WTC11 (cell line): ENCODE measurements at regions not wholly inside any gene's neighbourhood (a gene's known extent, or its start where the extent isn't known, plus 50 kb on each side); places are given as distances from the start of the nearest gene placed in this dataset.

Experiments used
- ATAC-seq: fragments of 200-7000 bp; cut with Tn5 transposase; 2 replicates; pipeline ENCODE4 v1.10.0; 2021; ENCODE audit warnings: mild to moderate bottlenecking, moderate library complexity
- CTCF ChIA-PET: fragments of 300-600 bp; sonication (Branson Sonifier 250); formaldehyde crosslinking; loops from one replicate; lab custom pipeline; 2021; ENCODE audit warnings: antibody characterized with exemption; lab: Charles Lee
- POLR2A ChIA-PET: fragments of 350-600 bp; sonication (Branson Sonifier 250); formaldehyde crosslinking; loops from one replicate; lab custom pipeline; 2021; ENCODE audit warnings: antibody characterized with exemption; lab: Charles Lee
- DNase-seq: peaks from one replicate; pipeline ENCODE4 v3.0.0; 2021; ENCODE audit warnings: low spot score
- H3K27ac Mint-ChIP-seq: 2 replicates; pipeline ENCODE4 v1.8.0; 2021; ENCODE audit warnings: mixed read lengths
- H3K27me3 Mint-ChIP-seq: 2 replicates; pipeline ENCODE4 v1.8.0; 2021; ENCODE audit warnings: low read depth, mild to moderate bottlenecking, moderate library complexity, mixed read lengths
- H3K36me3 Mint-ChIP-seq: 2 replicates; pipeline ENCODE4 v1.8.0; 2021; ENCODE audit warnings: mixed read lengths
- H3K4me1 Mint-ChIP-seq: 2 replicates; pipeline ENCODE4 v1.8.0; 2022; ENCODE audit warnings: mixed read lengths
- H3K4me3 Mint-ChIP-seq: 2 replicates; pipeline ENCODE4 v1.8.0; 2021; ENCODE audit warnings: mild to moderate bottlenecking, moderate library complexity, mixed read lengths
- H3K9me3 Mint-ChIP-seq: 2 replicates; pipeline ENCODE4 v1.8.0; 2021; ENCODE audit warnings: mixed read lengths
- CREB1 ChIP-seq: sonication (generic); formaldehyde crosslinking; IDR thresholded peaks from 2 replicates; pipeline ENCODE4 v1.8.0; 2023; ENCODE audit warnings: mild to moderate bottlenecking, missing genetic modification reagents
- EMX1 ChIP-seq: fragments of 250-450 bp; sonication (Bioruptor Pico); IDR thresholded peaks from 2 replicates; pipeline ENCODE4 v1.8.0; 2021; ENCODE audit warnings: mild to moderate bottlenecking
- FOXJ3 ChIP-seq: sonication (generic); formaldehyde crosslinking; IDR thresholded peaks from 2 replicates; pipeline ENCODE4 v1.9.0; 2021; ENCODE audit warnings: missing genetic modification reagents, mild to moderate bottlenecking, borderline replicate concordance
- GABPB1 ChIP-seq: sonication (generic); formaldehyde crosslinking; IDR thresholded peaks from 2 replicates; pipeline ENCODE4 v1.8.1; 2023; ENCODE audit warnings: mild to moderate bottlenecking, missing genetic modification reagents
- PRRX2 ChIP-seq: fragments of 250-450 bp; sonication (Bioruptor Pico); IDR thresholded peaks from 2 replicates; pipeline ENCODE4 v1.8.0; 2021; ENCODE audit warnings: mild to moderate bottlenecking
- RELA ChIP-seq: sonication (generic); formaldehyde crosslinking; IDR thresholded peaks from 2 replicates; pipeline ENCODE4 v1.8.1; 2022; ENCODE audit warnings: missing genetic modification reagents, mild to moderate bottlenecking, borderline replicate concordance
- TCF7 ChIP-seq: sonication (generic); formaldehyde crosslinking; IDR thresholded peaks from 2 replicates; pipeline ENCODE4 v1.8.0; 2022; ENCODE audit warnings: mild to moderate bottlenecking, low read depth, missing genetic modification reagents, moderate library complexity
- TEAD4 ChIP-seq: sonication (generic); formaldehyde crosslinking; IDR thresholded peaks from 2 replicates; pipeline ENCODE4 v1.8.0; 2022; ENCODE audit warnings: mild to moderate bottlenecking, missing genetic modification reagents
- TP53 ChIP-seq: sonication (generic); formaldehyde crosslinking; IDR thresholded peaks from 2 replicates; pipeline ENCODE4 v1.8.1; 2023; ENCODE audit warnings: mild to moderate bottlenecking, missing genetic modification reagents
- ZNF423 ChIP-seq: fragments of 250-450 bp; sonication (Bioruptor Pico); IDR thresholded peaks from 2 replicates; pipeline ENCODE4 v2.1.2; 2022; ENCODE audit warnings: mild to moderate bottlenecking, moderate library complexity
- TF ChIP-seq, protein P1 (sequence below): fragments of 250-450 bp; sonication (Bioruptor Pico); IDR thresholded peaks from 2 replicates; pipeline ENCODE4 v1.9.0; 2021; ENCODE audit warnings: moderate library complexity, mild to moderate bottlenecking, inconsistent platforms, borderline replicate concordance
- TF ChIP-seq, protein P2 (sequence below): sonication (generic); formaldehyde crosslinking; IDR thresholded peaks from 2 replicates; pipeline ENCODE4 v1.8.0; 2023; ENCODE audit warnings: missing genetic modification reagents, mild to moderate bottlenecking, borderline replicate concordance
- TF ChIP-seq, protein P3 (sequence below): sonication (generic); formaldehyde crosslinking; IDR thresholded peaks from 2 replicates; pipeline ENCODE4 v1.8.1; 2023; ENCODE audit warnings: mild to moderate bottlenecking, missing genetic modification reagents, moderate library complexity
- TF ChIP-seq, protein P4 (sequence below): fragments of 250-450 bp; sonication (Bioruptor Pico); IDR thresholded peaks from 2 replicates; pipeline ENCODE4 v1.9.0; 2021; ENCODE audit warnings: mild to moderate bottlenecking, borderline replicate concordance
- TF ChIP-seq, protein P5 (sequence below): sonication (generic); formaldehyde crosslinking; IDR thresholded peaks from 2 replicates; pipeline ENCODE4 v1.8.1; 2022; ENCODE audit warnings: low read depth, missing genetic modification reagents, borderline replicate concordance
- TF ChIP-seq, protein P6 (sequence below): fragments of 250-450 bp; sonication (Bioruptor Pico); IDR thresholded peaks from 2 replicates; pipeline ENCODE4 v2.1.2; 2022; ENCODE audit warnings: mild to moderate bottlenecking, moderate library complexity

DNA sequence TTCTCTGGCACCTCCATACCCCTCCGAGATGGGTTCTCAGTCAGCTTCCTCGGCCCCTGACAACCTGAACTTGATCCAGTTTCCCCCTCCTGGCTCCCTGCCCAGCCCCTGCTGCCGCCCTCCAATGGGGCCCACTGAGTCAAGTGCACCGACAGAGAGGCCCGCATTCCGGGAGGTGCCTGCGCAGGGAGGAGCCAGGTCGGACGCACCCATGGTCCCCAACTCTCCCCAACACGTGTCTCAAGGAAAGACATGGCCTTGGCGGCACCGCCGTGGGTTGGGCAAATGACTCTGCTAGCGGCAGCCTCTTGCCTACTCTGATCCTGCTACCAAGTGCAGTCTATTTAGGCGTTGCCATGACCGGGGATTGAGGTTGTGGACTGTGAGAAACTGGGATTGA, 275.3 kb downstream of the SNX13 start:
- DNase-seq, result no peak
- Mint-ChIP-seq H3K4me1 (peaks cover 20% of the 10 kb centered on the region), H3K27me3 (no peaks in the 10 kb centered on the region), H3K27ac (no peak overlapping the region), H3K9me3 (0 out of 2 replicates have a peak, but pooled peaks cover 7% of the 10 kb centered on the region), H3K36me3 (no peaks in the 10 kb centered on the region), H3K4me3 (no peak overlapping the region)
- peak; percentile 15 for ATAC-seq
- ChIA-PET POLR2A (no interaction called here), CTCF (no interaction called here)
- TF ChIP-seq ZNF423 (CRISPR knock-in tag) (no peak), TEAD4 (no peak), TP53 (no peak), TCF7 (CRISPR knock-in tag) (no peak), GABPB1 (CRISPR knock-in tag) (no peak), FOXJ3 (CRISPR knock-in tag) (no peak)
- TF ChIP-seq, protein P1, sequence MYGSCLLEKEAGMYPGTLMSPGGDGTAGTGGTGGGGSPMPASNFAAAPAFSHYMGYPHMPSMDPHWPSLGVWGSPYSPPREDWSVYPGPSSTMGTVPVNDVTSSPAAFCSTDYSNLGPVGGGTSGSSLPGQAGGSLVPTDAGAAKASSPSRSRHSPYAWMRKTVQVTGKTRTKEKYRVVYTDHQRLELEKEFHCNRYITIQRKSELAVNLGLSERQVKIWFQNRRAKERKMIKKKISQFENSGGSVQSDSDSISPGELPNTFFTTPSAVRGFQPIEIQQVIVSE (CRISPR knock-in tag), result no peak
- TF ChIP-seq, protein P2, sequence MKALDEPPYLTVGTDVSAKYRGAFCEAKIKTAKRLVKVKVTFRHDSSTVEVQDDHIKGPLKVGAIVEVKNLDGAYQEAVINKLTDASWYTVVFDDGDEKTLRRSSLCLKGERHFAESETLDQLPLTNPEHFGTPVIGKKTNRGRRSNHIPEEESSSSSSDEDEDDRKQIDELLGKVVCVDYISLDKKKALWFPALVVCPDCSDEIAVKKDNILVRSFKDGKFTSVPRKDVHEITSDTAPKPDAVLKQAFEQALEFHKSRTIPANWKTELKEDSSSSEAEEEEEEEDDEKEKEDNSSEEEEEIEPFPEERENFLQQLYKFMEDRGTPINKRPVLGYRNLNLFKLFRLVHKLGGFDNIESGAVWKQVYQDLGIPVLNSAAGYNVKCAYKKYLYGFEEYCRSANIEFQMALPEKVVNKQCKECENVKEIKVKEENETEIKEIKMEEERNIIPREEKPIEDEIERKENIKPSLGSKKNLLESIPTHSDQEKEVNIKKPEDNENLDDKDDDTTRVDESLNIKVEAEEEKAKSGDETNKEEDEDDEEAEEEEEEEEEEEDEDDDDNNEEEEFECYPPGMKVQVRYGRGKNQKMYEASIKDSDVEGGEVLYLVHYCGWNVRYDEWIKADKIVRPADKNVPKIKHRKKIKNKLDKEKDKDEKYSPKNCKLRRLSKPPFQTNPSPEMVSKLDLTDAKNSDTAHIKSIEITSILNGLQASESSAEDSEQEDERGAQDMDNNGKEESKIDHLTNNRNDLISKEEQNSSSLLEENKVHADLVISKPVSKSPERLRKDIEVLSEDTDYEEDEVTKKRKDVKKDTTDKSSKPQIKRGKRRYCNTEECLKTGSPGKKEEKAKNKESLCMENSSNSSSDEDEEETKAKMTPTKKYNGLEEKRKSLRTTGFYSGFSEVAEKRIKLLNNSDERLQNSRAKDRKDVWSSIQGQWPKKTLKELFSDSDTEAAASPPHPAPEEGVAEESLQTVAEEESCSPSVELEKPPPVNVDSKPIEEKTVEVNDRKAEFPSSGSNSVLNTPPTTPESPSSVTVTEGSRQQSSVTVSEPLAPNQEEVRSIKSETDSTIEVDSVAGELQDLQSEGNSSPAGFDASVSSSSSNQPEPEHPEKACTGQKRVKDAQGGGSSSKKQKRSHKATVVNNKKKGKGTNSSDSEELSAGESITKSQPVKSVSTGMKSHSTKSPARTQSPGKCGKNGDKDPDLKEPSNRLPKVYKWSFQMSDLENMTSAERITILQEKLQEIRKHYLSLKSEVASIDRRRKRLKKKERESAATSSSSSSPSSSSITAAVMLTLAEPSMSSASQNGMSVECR (CRISPR knock-in tag), result no peak
- TF ChIP-seq, protein P3, sequence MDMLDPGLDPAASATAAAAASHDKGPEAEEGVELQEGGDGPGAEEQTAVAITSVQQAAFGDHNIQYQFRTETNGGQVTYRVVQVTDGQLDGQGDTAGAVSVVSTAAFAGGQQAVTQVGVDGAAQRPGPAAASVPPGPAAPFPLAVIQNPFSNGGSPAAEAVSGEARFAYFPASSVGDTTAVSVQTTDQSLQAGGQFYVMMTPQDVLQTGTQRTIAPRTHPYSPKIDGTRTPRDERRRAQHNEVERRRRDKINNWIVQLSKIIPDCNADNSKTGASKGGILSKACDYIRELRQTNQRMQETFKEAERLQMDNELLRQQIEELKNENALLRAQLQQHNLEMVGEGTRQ (CRISPR knock-in tag), result no peak
- TF ChIP-seq, protein P4, sequence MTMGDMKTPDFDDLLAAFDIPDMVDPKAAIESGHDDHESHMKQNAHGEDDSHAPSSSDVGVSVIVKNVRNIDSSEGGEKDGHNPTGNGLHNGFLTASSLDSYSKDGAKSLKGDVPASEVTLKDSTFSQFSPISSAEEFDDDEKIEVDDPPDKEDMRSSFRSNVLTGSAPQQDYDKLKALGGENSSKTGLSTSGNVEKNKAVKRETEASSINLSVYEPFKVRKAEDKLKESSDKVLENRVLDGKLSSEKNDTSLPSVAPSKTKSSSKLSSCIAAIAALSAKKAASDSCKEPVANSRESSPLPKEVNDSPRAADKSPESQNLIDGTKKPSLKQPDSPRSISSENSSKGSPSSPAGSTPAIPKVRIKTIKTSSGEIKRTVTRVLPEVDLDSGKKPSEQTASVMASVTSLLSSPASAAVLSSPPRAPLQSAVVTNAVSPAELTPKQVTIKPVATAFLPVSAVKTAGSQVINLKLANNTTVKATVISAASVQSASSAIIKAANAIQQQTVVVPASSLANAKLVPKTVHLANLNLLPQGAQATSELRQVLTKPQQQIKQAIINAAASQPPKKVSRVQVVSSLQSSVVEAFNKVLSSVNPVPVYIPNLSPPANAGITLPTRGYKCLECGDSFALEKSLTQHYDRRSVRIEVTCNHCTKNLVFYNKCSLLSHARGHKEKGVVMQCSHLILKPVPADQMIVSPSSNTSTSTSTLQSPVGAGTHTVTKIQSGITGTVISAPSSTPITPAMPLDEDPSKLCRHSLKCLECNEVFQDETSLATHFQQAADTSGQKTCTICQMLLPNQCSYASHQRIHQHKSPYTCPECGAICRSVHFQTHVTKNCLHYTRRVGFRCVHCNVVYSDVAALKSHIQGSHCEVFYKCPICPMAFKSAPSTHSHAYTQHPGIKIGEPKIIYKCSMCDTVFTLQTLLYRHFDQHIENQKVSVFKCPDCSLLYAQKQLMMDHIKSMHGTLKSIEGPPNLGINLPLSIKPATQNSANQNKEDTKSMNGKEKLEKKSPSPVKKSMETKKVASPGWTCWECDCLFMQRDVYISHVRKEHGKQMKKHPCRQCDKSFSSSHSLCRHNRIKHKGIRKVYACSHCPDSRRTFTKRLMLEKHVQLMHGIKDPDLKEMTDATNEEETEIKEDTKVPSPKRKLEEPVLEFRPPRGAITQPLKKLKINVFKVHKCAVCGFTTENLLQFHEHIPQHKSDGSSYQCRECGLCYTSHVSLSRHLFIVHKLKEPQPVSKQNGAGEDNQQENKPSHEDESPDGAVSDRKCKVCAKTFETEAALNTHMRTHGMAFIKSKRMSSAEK (CRISPR knock-in tag), result no peak

DNA sequence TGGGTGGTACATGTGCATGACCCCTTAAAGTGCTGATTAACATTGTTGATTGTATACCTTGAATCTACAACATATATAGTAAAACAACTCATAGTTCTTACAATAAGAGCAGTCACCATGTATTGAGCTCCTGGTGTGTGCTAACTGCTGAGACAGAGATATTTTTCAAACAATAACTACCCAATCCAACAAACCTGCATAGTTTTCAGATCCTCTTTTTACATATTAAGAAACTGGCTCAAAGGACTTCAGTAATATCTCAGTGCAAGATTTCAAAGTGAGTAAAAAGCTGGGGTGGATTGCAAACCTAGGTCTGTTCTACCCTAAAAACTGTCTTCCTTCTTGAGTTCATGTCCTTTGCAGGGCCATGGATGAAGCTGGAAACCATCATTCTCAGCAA, 272.2 kb downstream of the SNX13 start:
- no peak overlapping the region for H3K4me3 Mint-ChIP-seq
- ATAC-seq (no peak), DNase-seq (no peak)
- H3K4me1 Mint-ChIP-seq, result peaks cover 10% of the 10 kb centered on the region
- no peaks in the 10 kb centered on the region for H3K9me3 Mint-ChIP-seq
- H3K27ac Mint-ChIP-seq, result no peak overlapping the region
- POLR2A ChIA-PET, result no interaction called here
- H3K27me3 Mint-ChIP-seq, result no peaks in the 10 kb centered on the region
- CTCF ChIA-PET, result interaction anchor here (1.8 kb wide), 1 partner anchor 12 kb away, joined by 7 read pairs; no protein-coding TSS in a partner anchor
- no peaks in the 10 kb centered on the region for H3K36me3 Mint-ChIP-seq
- TF ChIP-seq RELA (CRISPR knock-in tag), result no peak
- TF ChIP-seq, protein P5, sequence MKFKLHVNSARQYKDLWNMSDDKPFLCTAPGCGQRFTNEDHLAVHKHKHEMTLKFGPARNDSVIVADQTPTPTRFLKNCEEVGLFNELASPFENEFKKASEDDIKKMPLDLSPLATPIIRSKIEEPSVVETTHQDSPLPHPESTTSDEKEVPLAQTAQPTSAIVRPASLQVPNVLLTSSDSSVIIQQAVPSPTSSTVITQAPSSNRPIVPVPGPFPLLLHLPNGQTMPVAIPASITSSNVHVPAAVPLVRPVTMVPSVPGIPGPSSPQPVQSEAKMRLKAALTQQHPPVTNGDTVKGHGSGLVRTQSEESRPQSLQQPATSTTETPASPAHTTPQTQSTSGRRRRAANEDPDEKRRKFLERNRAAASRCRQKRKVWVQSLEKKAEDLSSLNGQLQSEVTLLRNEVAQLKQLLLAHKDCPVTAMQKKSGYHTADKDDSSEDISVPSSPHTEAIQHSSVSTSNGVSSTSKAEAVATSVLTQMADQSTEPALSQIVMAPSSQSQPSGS (CRISPR knock-in tag), result no peak
- TF ChIP-seq, protein P6, sequence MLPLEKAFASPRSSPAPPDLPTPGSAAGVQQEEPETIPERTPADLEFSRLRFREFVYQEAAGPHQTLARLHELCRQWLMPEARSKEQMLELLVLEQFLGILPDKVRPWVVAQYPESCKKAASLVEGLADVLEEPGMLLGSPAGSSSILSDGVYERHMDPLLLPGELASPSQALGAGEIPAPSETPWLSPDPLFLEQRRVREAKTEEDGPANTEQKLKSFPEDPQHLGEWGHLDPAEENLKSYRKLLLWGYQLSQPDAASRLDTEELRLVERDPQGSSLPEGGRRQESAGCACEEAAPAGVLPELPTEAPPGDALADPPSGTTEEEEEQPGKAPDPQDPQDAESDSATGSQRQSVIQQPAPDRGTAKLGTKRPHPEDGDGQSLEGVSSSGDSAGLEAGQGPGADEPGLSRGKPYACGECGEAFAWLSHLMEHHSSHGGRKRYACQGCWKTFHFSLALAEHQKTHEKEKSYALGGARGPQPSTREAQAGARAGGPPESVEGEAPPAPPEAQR, result no peak
- TF ChIP-seq EMX1 (CRISPR knock-in tag), result no peak
- no peak for TF ChIP-seq CREB1 (CRISPR knock-in tag)
- TF ChIP-seq, protein P2 (CRISPR knock-in tag), result no peak
- TF ChIP-seq PRRX2 (CRISPR knock-in tag), result no peak
